GM12892 (cell line): ENCODE measurements at regions not wholly inside any gene's neighbourhood (a gene's known extent, or its start where the extent isn't known, plus 50 kb on each side); places are given as distances from the start of the nearest gene placed in this dataset.

Experiments
- DNase-seq: peaks from one replicate; pipeline ENCODE4 v3.0.0; 2011; ENCODE audit not compliant: insufficient read length
- FAIRE-seq: peaks from 2 replicates; lab custom pipeline; 2011; peaks lifted over from hg19 to GRCh38; lab: Jason Lieb, UNC
- POLR2A ChIP-seq: IDR thresholded peaks from 2 replicates; pipeline ENCODE4 v1.6.1; 2011; ENCODE audit warnings: low read depth, low read length, control low read depth
- POLR2AphosphoS5 ChIP-seq: IDR thresholded peaks from 2 replicates; pipeline ENCODE4 v1.6.1; 2011; ENCODE audit warnings: low read depth, low read length, control low read depth
- TAF1 ChIP-seq: IDR thresholded peaks from 2 replicates; pipeline ENCODE4 v1.6.1; 2011; ENCODE audit warnings: low read depth, mild to moderate bottlenecking, control low read depth, low read length, borderline replicate concordance

DNA sequence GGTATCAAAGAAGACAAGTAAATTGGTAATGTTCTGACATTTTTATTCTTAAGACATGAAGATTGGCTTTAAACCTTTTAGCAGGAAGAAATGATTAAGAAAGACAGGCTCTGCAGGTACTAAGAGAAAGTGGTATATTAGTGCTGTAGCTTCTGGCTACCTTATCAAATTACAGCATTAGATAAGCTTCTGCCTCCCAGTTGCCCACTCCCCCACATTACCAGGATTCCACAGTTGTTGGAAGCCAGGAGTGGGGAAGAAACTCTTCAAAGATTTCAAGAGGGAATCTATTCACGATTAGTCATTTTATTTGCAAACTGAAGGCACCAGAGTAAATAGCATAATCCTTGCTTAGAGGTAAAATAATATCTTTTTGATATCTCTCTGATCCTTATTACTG, 274.9 kb downstream of the LMO4 start:
- TF ChIP-seq TAF1 (no peak), POLR2AphosphoS5 (no peak), POLR2A (no peak)
- no peak for DNase-seq
- FAIRE-seq = no peak

DNA sequence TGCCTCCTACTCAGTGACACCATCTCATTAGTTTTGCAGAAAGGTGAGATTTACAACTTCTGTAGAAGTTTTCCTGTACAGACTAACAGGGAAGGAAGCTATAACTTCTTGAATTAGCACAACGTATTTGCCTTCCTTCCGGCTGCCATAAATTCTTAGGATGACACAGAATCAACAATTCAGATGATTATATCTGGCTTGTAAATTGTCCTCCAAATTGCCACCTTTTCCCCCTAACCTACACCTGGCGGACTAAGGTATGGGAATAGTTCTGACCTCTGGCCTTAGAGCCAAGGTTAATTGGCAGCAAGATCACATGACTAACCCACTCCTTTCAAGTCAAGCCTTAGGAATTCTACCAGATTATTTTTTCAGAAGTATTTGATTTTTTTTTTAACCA, 284.3 kb downstream of the LMO4 start:
- DNase-seq (no peak), FAIRE-seq (no peak)
- TF ChIP-seq POLR2A = no peak
- TF ChIP-seq POLR2AphosphoS5 = no peak
- TF ChIP-seq TAF1 = no peak

DNA sequence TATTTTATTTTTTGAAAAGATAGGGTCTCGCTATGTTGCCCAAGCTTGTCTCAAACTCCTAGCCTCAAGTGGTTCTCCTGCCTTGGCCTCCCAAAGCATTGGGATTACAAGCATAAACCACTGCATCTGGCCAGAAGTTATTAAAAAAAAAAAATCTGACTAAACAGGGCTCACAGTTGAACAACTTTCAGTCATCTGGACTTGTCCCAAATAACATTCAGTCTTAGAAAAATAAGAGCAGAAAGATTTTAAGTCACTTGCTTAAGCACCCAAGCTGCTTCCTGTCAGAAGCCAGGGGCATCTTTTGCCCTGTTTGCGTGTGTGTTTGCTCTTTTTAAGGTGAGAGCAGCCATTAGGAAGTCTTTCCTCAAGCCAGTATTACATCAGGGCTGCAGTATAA, 286.8 kb downstream of the LMO4 start:
- FAIRE-seq (no peak), DNase-seq (no peak)
- no peak for TF ChIP-seq POLR2A
- TF ChIP-seq POLR2AphosphoS5 = no peak
- TF ChIP-seq TAF1 = no peak

DNA sequence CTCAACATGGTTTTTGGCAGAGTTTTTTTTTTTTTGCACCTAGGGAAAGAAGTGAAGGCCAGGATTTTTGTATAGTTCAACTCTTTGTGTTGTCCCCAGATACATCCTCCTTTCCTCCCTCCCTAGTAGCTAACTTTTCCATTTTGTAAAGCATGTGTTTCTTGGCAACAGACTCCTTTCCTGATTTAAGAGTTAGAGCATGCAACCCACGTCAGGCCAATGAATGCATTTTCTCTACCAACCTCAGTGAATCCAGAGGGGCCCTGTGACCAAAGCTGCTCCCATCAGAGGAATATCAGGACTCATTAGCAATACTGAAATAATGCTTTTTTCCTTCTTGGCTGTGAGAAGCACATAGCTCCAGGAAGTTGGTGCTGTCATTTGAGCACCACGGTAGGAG, 287.2 kb downstream of the LMO4 start:
- no peak for DNase-seq
- FAIRE-seq = no peak
- TF ChIP-seq TAF1 (no peak), POLR2AphosphoS5 (no peak), POLR2A (no peak)

DNA sequence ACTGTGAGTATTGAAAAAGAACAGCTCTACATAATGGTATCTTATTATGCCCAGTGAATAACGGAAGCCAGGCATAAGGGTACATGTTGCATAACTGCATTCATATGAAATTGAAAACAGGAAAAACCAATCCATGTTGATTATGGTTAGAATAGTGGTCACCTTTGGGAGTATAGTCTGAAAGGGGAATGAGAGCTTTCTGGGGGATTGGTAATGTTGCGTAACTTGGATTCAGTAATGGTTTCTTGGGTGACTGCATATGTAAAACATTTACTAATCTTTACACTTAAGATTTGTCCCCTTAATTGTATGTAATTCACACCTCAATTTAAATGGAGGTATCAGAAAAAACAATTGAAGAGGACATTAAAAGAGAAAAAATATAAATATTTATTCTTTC, 292.1 kb downstream of the LMO4 start:
- DNase-seq (no peak), FAIRE-seq (no peak)

DNA sequence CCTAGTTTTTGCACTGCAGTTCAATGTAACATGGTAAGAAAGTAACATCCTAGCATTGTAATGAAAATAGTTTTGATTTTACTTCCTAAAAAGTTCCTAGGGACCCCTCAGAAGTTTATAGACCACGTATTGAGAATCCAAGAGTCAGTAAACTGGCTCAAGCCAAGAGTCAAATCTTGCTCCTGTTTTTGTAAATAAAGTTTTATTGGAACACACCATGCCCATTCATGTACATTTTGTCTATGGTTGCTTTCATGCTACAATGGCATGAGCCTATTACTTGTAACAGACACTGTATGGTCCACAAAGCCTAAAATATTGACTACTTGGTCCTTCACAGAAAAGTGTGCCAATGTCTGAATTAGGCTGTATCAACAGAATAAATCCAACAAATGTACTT, 301.0 kb downstream of the LMO4 start:
- DNase-seq (no peak), FAIRE-seq (no peak)
- TF ChIP-seq POLR2A = no peak
- TF ChIP-seq POLR2AphosphoS5 = no peak
- no peak for TF ChIP-seq TAF1

More for the DNA sequence above, 292.1 kb downstream of the LMO4 start:
- no peak for TF ChIP-seq POLR2A
- TF ChIP-seq TAF1 = no peak

DNA sequence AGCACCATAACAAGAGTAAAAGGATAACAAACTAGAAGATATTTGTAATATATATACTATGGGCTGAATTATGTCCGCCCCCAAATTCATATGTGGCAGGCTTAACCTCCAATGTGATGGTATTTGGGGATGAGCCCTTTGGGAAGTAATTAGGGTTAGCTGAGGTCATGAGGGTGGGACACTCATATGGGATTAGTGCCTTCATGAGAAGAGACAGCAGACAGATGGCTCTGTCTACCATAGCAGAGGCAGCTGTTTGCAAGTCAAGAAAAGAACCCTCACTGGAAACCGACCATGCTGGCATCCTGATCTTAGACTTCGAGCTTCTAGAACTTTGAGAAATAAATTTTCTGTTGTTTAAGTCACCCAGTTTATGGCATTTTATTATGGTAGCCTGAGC, 303.6 kb downstream of the LMO4 start:
- DNase-seq (no peak), FAIRE-seq (no peak)
- TF ChIP-seq POLR2AphosphoS5 (no peak), TAF1 (no peak), POLR2A (no peak)

DNA sequence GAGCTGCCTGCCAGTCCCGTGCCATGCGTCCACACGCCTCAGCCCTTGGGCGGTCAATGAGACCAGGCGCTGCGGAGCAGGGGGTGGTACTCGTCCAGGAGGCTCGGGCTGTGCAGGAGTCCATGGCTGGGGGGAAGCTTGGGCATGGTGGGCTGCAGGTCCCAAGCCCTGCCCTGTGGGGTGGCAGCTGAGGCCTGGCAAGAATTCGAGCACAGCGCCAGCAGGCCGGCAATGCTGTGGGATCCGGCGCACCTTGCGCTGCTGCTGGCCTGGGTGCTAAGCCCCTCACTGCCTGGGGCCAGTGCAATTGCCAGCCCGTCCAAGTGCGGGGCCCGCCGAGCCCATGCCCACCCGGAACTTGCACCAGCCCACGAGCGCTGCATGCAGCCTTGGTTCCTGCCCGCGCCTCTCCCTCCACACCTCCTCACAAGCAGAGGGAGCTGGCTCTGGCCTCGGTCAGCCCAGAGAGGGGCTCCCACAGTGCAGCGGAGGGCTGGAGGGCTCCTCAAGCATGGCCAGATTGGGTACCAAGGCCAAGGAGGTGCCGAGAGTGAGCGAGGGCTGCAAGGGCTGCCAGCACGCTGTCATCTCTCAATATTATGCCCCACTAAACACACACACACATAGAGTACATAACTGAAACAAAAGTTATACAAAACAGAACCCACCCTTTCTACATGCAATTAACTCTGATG, 307.7 kb downstream of the LMO4 start:
- DNase-seq (no peak), FAIRE-seq (no peak)
- TF ChIP-seq POLR2A = no peak
- TF ChIP-seq POLR2AphosphoS5 = no peak
- TF ChIP-seq TAF1 = no peak

DNA sequence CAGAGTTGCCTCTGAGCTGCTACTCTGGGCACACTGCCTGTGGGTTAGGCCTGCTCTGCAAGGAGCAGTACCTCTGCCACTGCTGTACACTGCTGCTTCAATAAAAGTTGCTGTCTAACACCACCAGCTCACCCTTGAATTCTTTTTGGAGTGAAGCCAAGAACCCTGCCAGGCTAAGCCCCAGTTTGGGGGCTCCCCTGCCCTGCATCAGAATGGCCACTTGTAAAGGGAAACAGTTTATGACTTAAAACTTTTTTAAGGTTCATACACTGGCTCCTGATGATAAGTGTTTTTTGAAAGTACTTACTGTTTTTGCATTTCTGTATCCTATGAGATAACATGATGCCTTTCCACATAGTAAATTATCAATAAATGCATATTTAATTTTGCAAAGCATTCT, 310.0 kb downstream of the LMO4 start:
- no peak for FAIRE-seq
- no peak for TF ChIP-seq POLR2AphosphoS5
- TF ChIP-seq TAF1 = no peak
- no peak for TF ChIP-seq POLR2A
- no peak for DNase-seq

DNA sequence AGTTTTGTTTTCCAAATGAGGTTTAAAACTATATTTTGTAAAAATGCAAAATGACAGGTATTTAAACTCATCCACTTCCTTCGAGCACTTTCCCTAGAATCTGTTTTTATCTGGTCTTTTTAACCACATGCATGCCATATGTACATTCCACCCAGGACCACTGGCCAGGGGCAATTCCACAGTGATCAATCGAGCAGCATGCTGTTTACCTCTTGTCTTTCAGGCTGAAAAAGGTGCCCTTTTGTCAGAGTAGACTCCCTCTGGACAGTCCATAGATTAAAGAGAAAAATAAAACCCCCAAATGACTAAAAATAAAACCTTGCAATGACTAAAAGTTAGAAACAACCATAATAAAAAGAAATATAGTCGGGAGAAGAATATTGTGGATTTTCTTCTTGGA, 313.3 kb downstream of the LMO4 start:
- no peak for DNase-seq
- TF ChIP-seq TAF1 (no peak), POLR2AphosphoS5 (no peak), POLR2A (no peak)
- FAIRE-seq = no peak

DNA sequence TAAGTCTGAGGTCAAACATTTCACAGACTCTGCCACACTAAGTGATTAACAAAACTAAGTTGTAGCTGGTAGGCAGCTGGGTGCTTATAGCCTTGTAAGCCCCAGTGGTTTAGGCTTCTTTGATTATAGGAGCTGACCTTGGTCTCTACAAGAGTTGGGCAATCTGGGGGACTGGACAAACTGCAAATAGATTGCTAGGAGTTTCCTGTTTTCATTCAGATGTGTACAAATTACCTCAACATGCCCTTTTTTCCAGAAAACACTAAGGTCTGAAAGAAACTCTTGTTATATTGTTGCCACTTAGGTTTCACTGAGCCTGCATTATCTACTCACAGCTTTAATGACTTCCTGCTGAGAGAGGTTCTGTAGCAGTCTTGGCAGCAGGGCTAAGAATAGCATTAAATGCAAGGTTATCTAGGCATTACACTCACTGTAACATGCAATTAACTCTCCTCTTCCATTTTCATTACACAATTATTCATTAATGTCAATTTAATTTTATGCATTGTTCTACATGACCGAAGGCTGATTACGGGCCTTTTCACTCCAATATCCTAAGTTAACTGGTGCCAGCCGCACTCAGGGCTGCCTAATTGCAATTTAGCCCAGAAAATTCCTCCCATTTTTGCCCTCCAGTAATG, 314.0 kb downstream of the LMO4 start:
- TF ChIP-seq TAF1 (no peak), POLR2A (no peak), POLR2AphosphoS5 (no peak)
- no peak for DNase-seq
- FAIRE-seq = no peak

DNA sequence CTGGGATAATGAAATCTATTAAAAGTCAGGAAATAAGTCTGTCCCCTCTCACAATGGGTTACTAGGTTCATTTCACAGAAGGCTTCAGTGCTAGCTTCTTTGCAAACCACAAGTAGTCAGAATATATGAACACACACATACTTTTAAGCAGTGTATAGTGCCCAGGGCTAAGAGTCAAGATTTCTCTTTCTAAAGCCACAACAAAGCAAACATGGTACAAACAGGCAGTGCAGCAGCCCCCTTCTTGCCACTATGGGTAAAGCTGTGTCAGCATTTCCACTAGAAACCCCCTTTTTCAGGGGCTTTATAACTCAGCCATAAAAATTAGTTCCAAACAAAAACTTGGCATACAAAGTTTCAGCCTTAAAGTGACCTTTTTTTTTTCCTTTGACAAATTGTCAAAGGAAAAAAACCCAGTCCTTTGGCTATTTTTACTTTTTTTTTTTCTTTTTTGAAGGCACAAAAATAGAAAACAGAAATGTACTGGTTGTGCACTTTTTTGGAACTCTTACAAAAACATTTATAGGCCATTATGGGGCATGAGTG, 315.4 kb downstream of the LMO4 start:
- FAIRE-seq = no peak
- DNase-seq = no peak
- TF ChIP-seq POLR2AphosphoS5 (no peak), TAF1 (no peak), POLR2A (no peak)

DNA sequence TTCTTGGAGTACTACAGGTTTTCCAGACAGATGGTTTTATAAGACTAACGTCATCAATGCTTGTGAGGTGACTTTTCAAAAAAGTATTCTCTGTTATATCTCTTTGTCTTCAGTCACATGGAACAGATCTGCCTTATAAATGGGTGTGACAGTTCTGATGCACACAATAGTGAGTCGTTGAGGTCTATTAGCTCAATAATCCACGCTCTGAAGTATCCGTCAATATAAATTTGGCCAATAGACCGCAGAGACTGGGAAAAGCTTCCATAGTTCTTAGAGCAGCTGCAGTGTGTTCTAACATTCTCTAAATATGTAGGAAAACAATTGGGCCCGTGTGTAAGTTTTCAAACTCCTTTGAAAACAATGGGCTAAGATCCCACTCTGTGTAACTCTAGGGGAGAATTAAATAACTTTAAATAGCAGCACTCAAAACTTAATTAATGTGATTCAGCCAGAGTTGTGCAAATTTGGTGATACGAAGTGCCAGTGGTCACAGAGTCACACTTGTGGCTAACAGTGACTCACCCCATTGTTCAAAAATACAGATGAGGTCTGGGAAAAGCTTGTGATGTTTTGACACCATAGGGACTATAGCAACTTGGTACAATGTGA, 316.0 kb downstream of the LMO4 start:
- TF ChIP-seq POLR2AphosphoS5 = no peak
- no peak for TF ChIP-seq POLR2A
- no peak for TF ChIP-seq TAF1
- no peak for DNase-seq
- FAIRE-seq = no peak
